Kidney (tissue), 13 donors: ENCODE measurements at regions not wholly inside any gene's neighbourhood (a gene's known extent, or its start where the extent isn't known, plus 50 kb on each side); places are given as distances from the start of the nearest gene placed in this dataset.

Source experiments
- DNase-seq, 5 donors: peaks; one replicate each; pipeline ENCODE4 v3.0.0-alpha.2; 2013 to 2020
- FAIRE-seq: peaks from 2 replicates; lab custom pipeline; 2012; peaks lifted over from hg19 to GRCh38; lab: Jason Lieb, UNC
- H3K27ac ChIP-seq, 2 donors: one replicate each; pipeline ENCODE4 v1.7.0; 2013; ENCODE audit warnings: low read depth in 2 of 2, low read length in 2 of 2, inconsistent platforms in 1 of 2
- H3K27me3 ChIP-seq: one replicate; pipeline ENCODE4 v1.7.1; 2013; ENCODE audit warnings: low read length, inconsistent platforms; ENCODE audit not compliant: control insufficient read depth, insufficient read depth
- H3K36me3 ChIP-seq, 3 donors: one replicate each; pipeline versions ENCODE4 v1.7.0 to v1.7.1; 2013; ENCODE audit warnings: low read length in 3 of 3, control low read depth in 1 of 3, inconsistent platforms in 1 of 3; ENCODE audit not compliant: insufficient read depth in 3 of 3, control insufficient read depth in 2 of 3
- H3K4me1 ChIP-seq, 3 donors: one replicate each; pipeline versions ENCODE4 v1.7.0 to v1.7.1; 2013; ENCODE audit warnings: low read length in 3 of 3, inconsistent platforms in 1 of 3, low read depth in 1 of 3; ENCODE audit not compliant: control insufficient read depth in 2 of 3, insufficient read depth in 2 of 3
- H3K4me3 ChIP-seq, 3 donors: one replicate each; pipeline versions ENCODE4 v1.7.0 to v1.8.1; 2013; ENCODE audit warnings: low read length in 3 of 3, control low read depth in 1 of 3, inconsistent platforms in 1 of 3
- H3K9ac ChIP-seq, 3 donors: one replicate each; pipeline versions ENCODE4 v1.7.0 to v1.7.1; 2013; ENCODE audit warnings: low read length in 3 of 3, control low read depth in 1 of 3, inconsistent platforms in 1 of 3
- H3K9me3 ChIP-seq, 3 donors: one replicate each; pipeline versions ENCODE4 v1.7.0 to v1.7.1; 2013; ENCODE audit warnings: low read length in 3 of 3, control low read depth in 1 of 3, inconsistent platforms in 1 of 3; ENCODE audit not compliant: control insufficient read depth in 2 of 3, insufficient read depth in 1 of 3
- CTCF ChIP-seq: IDR thresholded peaks from 3 replicates; pipeline ENCODE4 v1.5.1; 2012; ENCODE audit warnings: mild to moderate bottlenecking, moderate library complexity, borderline replicate concordance; ENCODE audit not compliant: insufficient read depth; ENCODE audit errors: extremely low read depth
- intact Hi-C: fragments of 100-400 bp; cut with DNase I; formaldehyde crosslinking; loops from one replicate; pipeline ENCODE4 v1.11.1; 2022
- donor health status: control.
- donor health status: control.
- donor health status: control.
- donor health status: control.
- donor health status: control.
- donor health status: DM: yes; HTN: yes; CAD: no.
- donor health status: Normal renal cell carcinoma (clear cell type).

GRCh38 chr13:88223958-88224357, 552.8 kb downstream of the SLITRK5 start:
- Histone ChIP-seq H3K27me3 (no peaks in the 10 kb centered on the region), H3K27ac (no peak overlapping the region), H3K4me1 (no peaks in the 10 kb centered on the region), H3K4me3 (no peak overlapping the region), H3K9me3 (no peaks in the 10 kb centered on the region), H3K36me3 (no peaks in the 10 kb centered on the region), H3K9ac (no peak overlapping the region)
- no peak for TF ChIP-seq CTCF
- FAIRE-seq (no peak), DNase-seq (no peak)
- intact Hi-C loops = no loop called here

- H3K4me1 ChIP-seq = no peaks in the 10 kb centered on the region
- no peak for TF ChIP-seq CTCF
- no peaks in the 10 kb centered on the region for H3K27me3 ChIP-seq
- H3K9ac ChIP-seq = no peak overlapping the region
- no peak overlapping the region for H3K27ac ChIP-seq
- no peak overlapping the region for H3K4me3 ChIP-seq
- H3K36me3 ChIP-seq = no peaks in the 10 kb centered on the region
- H3K9me3 ChIP-seq = no peaks in the 10 kb centered on the region
- no peak for DNase-seq
- intact Hi-C loops = no loop called here
- peak; percentile 64 for FAIRE-seq
These were observed 564.3 kb downstream of the SLITRK5 start for GRCh38 chr13:88235441-88235840.

GRCh38 chr13:88246239-88246638, 575.1 kb downstream of the SLITRK5 start:
- Histone ChIP-seq H3K27me3 (no peaks in the 10 kb centered on the region), H3K27ac (no peak overlapping the region), H3K36me3 (no peaks in the 10 kb centered on the region), H3K4me3 (no peak overlapping the region), H3K9ac (no peak overlapping the region), H3K9me3 (no peaks in the 10 kb centered on the region), H3K4me1 (no peaks in the 10 kb centered on the region)
- intact Hi-C loops = no loop called here
- DNase-seq = peak in 1 of 5 donors; percentile 0
- no peak for TF ChIP-seq CTCF
- no peak for FAIRE-seq

GRCh38 chr13:88248393-88248792, 577.2 kb downstream of the SLITRK5 start:
- Histone ChIP-seq H3K4me3 (no peak overlapping the region), H3K36me3 (no peaks in the 10 kb centered on the region), H3K4me1 (no peaks in the 10 kb centered on the region), H3K27me3 (no peaks in the 10 kb centered on the region), H3K27ac (no peak overlapping the region), H3K9ac (no peak overlapping the region), H3K9me3 (no peaks in the 10 kb centered on the region)
- FAIRE-seq (no peak), DNase-seq (no peak)
- intact Hi-C loops = no loop called here
- TF ChIP-seq CTCF = no peak
